ENCODE measurements at regions not wholly inside any gene's neighbourhood (a gene's known extent, or its start where the extent isn't known, plus 50 kb on each side); places are given as distances from the start of the nearest gene placed in this dataset.

DNA sequence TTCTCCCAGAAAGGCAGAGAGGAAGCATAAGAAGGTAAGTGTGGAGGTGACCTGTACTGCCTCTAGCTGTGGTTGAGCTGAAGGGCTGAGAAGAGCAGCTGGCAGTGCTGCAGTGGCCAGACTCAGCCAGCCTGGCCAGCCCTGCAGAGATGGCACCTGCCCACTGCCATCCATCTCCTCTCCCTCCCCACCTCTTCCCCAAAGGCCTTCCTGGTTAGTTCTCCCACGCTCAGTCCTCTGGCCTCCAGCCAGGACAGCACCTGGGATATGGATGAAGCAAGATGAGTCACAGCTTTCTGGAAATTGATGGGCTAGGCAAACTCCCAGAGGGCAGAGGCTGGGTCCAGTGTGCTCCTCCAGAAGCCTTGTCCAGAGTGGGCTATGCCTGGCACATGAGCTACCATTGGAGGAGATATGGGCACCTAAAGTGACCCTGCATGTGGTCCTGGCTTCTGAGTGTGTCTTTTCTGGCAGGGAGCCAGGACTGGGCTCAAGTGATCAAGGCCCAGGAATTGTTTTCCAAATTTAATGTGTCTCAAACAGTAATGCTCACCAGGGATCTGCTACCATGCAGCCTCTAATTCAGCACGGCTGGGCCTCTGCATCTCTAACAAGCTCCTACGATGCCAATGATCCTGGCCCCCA lies 81.0 kb upstream of the CACUL1 start:
- TF ChIP-seq CTCF (IDR thresholded peaks at IDR 0.05; ENCODE audit: low read depth, low read length, missing input control) (no peak), SP1 (IDR thresholded peaks at IDR 0.05) (no peak)
